ENCODE measurements at regions not wholly inside any gene's neighbourhood (a gene's known extent, or its start where the extent isn't known, plus 50 kb on each side); places are given as distances from the start of the nearest gene placed in this dataset.
"Not testable (repeated sequence)": the region's sequence is repeated elsewhere in the genome, so short reads cannot be mapped to it uniquely, and the experiment has no call there.

GRCh38 chr14:106340658-106341057 lies 814.3 kb downstream of the TMEM121 start:
- TF ChIP-seq, protein P1, sequence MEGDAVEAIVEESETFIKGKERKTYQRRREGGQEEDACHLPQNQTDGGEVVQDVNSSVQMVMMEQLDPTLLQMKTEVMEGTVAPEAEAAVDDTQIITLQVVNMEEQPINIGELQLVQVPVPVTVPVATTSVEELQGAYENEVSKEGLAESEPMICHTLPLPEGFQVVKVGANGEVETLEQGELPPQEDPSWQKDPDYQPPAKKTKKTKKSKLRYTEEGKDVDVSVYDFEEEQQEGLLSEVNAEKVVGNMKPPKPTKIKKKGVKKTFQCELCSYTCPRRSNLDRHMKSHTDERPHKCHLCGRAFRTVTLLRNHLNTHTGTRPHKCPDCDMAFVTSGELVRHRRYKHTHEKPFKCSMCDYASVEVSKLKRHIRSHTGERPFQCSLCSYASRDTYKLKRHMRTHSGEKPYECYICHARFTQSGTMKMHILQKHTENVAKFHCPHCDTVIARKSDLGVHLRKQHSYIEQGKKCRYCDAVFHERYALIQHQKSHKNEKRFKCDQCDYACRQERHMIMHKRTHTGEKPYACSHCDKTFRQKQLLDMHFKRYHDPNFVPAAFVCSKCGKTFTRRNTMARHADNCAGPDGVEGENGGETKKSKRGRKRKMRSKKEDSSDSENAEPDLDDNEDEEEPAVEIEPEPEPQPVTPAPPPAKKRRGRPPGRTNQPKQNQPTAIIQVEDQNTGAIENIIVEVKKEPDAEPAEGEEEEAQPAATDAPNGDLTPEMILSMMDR (IDR thresholded peaks at IDR 0.05): not testable (repeated sequence)
- not testable (repeated sequence) for TF ChIP-seq POLR2A (IDR thresholded peaks at IDR 0.05)

Measured in testis (tissue), 2 donors.